ENCODE measurements at regions not wholly inside any gene's neighbourhood (a gene's known extent, or its start where the extent isn't known, plus 50 kb on each side); places are given as distances from the start of the nearest gene placed in this dataset.
"Not testable (repeated sequence)": the region's sequence is repeated elsewhere in the genome, so short reads cannot be mapped to it uniquely, and the experiment has no call there.

GRCh38 chr13:59374691-59375090, 789.0 kb downstream of the DIAPH3 start:
- DNase-seq: no peak

DNA sequence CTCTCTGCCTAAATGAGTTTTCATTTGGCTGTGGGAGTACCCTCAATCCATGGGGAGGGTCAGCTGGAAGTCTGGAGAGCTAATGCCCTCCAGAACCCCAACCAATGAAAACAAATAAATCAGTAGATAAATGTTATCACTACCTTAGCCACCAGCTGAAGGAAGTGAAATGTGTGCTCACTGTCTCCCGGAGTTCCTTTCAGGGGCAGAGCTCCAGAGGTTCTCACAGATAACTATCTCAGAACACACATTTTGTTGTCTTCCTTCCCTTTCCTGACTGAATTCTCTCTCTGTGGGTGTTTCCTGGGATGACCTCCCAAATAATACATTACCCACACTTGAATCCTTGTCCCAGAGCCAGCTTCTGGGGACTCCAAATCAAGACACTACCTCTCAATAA, 779.6 kb downstream of the DIAPH3 start:
- DNase-seq: no peak

- peak in 1 of 4 experiments; percentile 7 for DNase-seq
Measured at GRCh38 chr13:59391696-59392095, 772.0 kb downstream of the DIAPH3 start.

GRCh38 chr13:59392328-59392727, 771.4 kb downstream of the DIAPH3 start:
- no peak for DNase-seq

- no peak for DNase-seq
Measured at GRCh38 chr13:59394496-59394895, 769.2 kb downstream of the DIAPH3 start.

DNA sequence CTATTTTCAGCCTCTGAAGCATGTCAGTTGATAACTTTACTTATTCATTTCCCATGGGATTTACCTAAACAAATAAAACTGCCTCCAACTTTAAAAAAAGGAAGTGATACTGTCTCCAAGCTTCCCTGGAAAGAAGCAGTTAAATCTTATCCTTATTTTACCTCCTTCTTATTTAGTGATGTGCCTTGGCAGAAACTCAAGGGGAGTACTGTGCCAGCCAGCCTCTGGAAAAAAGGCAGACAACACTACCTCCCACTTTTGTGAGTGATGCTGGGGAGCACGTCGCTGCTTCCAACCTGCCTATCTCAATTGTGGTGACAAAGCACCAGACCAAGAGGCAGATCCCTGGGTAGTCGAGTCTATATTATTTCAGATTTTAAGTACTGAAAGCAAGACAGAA, 765.6 kb downstream of the DIAPH3 start:
- DNase-seq: no peak

- DNase-seq: no peak
Measured at GRCh38 chr13:59398661-59399060, 765.1 kb downstream of the DIAPH3 start.

- DNase-seq: no peak
Measured at GRCh38 chr13:59399513-59399912, 764.2 kb downstream of the DIAPH3 start.

- DNase-seq: no peak
Measured at GRCh38 chr13:59404331-59404730, 759.4 kb downstream of the DIAPH3 start.

DNA sequence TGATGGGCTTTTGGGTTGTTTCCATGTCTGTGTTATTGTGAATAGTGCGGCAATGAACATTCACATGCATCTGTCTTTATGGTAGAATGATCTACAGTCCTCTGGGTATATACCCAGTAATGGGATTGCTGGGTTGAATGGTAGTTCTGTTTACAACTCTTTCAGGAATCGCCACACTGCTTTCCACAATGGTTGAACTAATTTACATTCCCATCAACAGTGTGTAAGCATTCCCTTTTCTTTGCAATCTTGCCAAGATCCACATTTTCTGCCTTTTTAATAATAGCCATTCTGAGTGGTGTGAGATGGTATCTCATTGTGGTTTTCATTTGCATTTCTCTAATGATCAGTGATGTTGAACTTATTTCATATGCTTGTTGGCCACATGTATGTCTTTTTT, 756.5 kb downstream of the DIAPH3 start:
- DNase-seq: not testable (repeated sequence)

- DNase-seq: no peak
Measured at GRCh38 chr13:59408738-59409137, 755.0 kb downstream of the DIAPH3 start.

DNA sequence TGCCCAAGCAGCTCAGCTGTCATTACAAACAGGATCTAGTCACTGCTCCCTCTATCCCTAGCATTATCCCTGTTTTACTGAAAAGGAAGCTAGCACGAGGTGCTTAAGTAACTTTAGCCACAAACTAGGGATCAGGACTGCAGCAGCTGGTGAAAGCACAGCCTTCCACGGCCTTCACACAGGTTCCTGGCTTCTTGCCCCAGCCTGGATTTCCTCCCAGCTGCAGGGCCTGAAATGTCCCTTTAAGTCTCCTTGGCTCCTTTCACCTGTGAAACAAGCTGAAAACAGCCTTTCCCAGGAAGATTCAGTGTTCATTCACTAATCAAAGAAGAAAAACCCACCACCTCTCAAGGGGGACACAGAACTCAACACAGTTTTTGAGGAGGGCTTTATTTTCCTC, 754.5 kb downstream of the DIAPH3 start:
- DNase-seq: no peak

DNA sequence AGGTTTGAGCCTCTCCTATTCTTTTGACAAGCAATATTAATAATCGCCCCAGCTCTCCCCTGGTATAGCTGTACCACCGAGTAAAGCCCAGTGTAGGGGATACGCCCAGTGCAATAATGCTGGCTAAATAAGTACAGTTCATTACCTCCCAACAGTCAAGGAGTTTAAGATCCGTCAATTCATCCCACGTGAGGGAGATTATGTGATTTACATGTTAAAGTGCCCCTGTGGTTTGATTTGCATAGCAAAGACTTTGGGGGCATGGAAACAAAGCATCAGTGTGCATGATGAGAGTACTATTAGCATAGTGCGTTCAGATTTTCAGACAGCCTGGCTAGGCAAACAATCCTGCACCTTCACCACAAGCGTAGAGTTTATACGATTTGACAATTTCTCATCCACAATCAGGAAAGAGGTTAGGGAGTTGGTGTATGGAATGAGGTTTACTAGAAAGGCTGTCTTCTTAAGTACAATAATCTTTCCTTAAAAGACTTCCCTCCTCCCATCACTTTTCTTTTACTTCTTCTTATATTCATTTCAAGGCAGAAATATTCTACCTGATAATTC, 754.0 kb downstream of the DIAPH3 start:
- no peak for DNase-seq

GRCh38 chr13:59413126-59413525, 750.6 kb downstream of the DIAPH3 start:
- DNase-seq: no peak

GRCh38 chr13:59414006-59414405, 749.7 kb downstream of the DIAPH3 start:
- DNase-seq: no peak

DNA sequence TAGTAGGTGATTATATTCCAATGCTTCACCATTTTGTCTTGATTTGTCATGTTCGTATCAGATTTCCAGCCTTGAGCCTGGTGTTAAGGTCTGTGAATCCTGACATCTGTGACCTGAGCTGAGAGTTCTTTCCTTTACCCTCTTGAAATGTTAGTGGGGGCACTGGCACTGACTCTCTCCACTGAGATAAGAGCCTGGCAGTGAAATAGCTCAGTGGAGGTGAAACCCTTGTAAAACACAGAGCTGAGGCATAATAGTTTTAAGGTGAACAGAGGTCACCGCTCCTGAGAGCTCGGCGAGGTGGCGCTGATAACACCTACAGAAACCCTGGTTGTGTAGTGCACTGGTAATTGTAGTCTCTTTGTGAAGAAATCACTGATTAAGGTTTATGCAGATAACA, 748.2 kb downstream of the DIAPH3 start:
- DNase-seq: no peak

DNA sequence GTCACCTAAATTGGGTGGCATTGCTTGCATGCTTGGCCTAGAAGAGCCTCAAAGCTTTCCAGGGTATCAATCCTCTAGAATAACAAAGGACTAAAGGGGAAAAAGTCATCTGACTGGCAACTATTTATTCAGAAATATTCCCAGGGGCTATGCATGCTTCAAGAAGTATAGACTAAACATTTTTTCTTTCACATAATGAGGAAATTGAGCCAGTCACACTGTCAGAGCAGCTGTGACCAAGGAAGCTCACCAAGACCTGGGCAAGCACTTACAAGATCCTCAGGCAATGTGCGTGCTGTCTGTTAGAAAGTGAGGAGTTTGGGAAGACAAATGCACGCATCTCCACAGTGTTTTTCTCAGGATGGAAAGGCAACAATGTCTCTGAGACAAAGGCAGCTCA, 747.2 kb downstream of the DIAPH3 start:
- no peak for DNase-seq

- no peak for DNase-seq
Measured at GRCh38 chr13:59422646-59423045, 741.1 kb downstream of the DIAPH3 start.

DNA sequence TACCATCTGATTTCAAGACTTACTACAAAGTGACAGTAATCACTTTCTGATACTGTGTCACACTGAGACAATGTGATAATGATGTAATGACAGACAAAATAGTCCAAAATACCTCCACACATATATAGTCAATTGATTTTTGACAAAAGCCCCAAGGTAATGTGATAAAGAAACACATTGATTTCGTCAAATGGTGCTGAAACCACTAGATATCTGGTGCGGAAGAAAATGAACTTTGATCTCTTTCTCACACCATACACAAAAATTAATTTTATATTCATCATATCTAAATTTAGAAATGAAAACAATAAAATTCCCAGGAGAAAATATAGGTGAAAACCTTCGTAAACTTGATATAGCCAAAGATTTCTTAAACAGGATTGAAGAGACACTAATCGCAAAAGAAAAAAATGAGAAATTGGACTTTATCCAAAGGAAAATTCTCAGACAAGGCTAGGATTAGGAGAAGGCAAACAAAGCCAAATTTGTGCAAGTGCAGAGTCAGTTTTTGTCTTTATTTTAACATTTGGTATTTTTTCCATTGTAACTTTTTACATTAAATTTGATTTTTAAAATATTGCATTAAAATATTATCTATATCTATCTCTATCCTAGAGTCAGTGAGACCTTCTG, 739.9 kb downstream of the DIAPH3 start:
- DNase-seq: no peak

DNA sequence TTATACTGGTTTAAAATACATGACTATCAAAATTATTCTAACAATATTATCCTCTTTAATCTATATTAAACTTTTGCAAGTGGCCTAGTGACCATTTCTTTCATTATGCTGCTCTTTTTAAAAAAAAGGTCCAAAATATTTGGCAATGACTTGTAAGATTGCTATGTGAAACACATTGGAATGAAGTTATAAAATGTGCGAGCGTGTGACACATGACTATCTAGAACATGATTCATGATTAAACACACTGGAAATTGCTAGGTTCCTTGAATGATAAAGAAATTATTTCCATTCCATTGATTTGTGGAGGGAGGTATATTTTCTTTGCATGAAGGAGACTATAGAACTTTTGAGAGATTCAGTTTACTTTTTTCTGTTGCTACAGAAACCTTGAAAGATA, 739.1 kb downstream of the DIAPH3 start:
- DNase-seq: no peak

DNA sequence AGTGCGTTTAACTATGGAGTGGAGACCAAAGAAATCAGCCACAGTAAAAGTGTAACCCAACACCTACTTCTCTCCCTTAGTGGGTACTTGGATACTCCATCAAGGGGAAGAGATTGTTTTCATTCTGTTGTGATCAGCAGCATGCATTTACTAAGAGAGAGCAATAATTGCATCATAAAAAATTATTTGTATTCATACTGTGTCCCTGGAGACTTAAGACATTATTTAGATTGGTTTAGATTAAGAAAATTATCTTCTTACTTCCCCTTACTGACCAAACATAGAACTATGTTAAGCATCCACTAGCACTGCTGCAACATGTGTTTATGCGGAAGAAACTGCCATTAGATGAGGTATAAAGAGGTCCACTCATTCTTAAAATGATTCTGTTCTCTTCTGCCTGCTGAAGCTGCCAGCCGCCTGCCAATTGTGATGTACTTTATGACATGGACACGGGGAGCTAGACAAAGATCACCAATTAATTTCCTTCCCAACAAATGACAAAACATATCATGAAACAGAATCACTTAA, 738.5 kb downstream of the DIAPH3 start:
- DNase-seq: no peak

GRCh38 chr13:59435024-59435423, 728.7 kb downstream of the DIAPH3 start:
- DNase-seq: no peak

GRCh38 chr13:59437544-59438301, 726.0 kb downstream of the DIAPH3 start:
- DNase-seq: no peak

- no peak for DNase-seq
Measured at GRCh38 chr13:59439776-59440428, 723.8 kb downstream of the DIAPH3 start.
